ENCODE measurements at regions not wholly inside any gene's neighbourhood (a gene's known extent, or its start where the extent isn't known, plus 50 kb on each side); places are given as distances from the start of the nearest gene placed in this dataset.

- TF ChIP-seq ZFP37 (tag by site-specific recombination; IDR thresholded peaks at IDR 0.05) (peak; percentile 99), ZFP3 (tag by site-specific recombination; IDR thresholded peaks at IDR 0.05; ENCODE audit: low read depth) (no peak), SCRT1 (tag by site-specific recombination; IDR thresholded peaks at IDR 0.05; ENCODE audit: borderline replicate concordance) (peak; percentile 82; the same call in 1 of the 2 replicates), FEZF1 (tag by site-specific recombination; IDR thresholded peaks at IDR 0.05) (peak; percentile 90), KLF17 (tag by site-specific recombination; IDR thresholded peaks at IDR 0.05) (peak; percentile 99), YY2 (tag by site-specific recombination; IDR thresholded peaks at IDR 0.05) (peak; percentile 76), ZNF654 (tag by site-specific recombination; IDR thresholded peaks at IDR 0.05; ENCODE audit: low read depth) (no peak), KLF7 (tag by site-specific recombination; IDR thresholded peaks at IDR 0.05; ENCODE audit: borderline replicate concordance) (no peak), ZNF544 (tag by site-specific recombination; IDR thresholded peaks at IDR 0.05) (no peak), OVOL3 (tag by site-specific recombination; IDR thresholded peaks at IDR 0.05) (peak; percentile 80; the same call in 1 of the 2 replicates), ZNF580 (tag by site-specific recombination; IDR thresholded peaks at IDR 0.05) (peak; percentile 83), ZNF585B (tag by site-specific recombination; IDR thresholded peaks at IDR 0.05) (no peak), ZNF426 (tag by site-specific recombination; IDR thresholded peaks at IDR 0.05) (no peak), PATZ1 (tag by site-specific recombination; IDR thresholded peaks at IDR 0.05) (peak; percentile 95), ZNF423 (tag by site-specific recombination; IDR thresholded peaks at IDR 0.05) (no peak), ZNF366 (tag by site-specific recombination; conservative IDR thresholded peaks at IDR 0.05) (peak; percentile 100), SP2 (tag by site-specific recombination; IDR thresholded peaks at IDR 0.05) (peak; percentile 77), ZBTB48 (tag by site-specific recombination; IDR thresholded peaks at IDR 0.05) (peak; percentile 83), ZNF514 (tag by site-specific recombination; IDR thresholded peaks at IDR 0.05) (no peak), ZNF747 (tag by site-specific recombination; IDR thresholded peaks at IDR 0.05) (no peak), ZBTB26 (tag by site-specific recombination; optimal IDR thresholded peaks at IDR 0.05) (no peak), GLI4 (tag by site-specific recombination; IDR thresholded peaks at IDR 0.05) (no peak), ELK4 (IDR thresholded peaks at IDR 0.05; ENCODE audit: borderline replicate concordance, low read depth, low read length) (no peak), ZNF76 (tag by site-specific recombination; IDR thresholded peaks at IDR 0.05; ENCODE audit: borderline replicate concordance, low read depth) (peak; percentile 79; the same call in 1 of the 2 replicates), ZNF274 (IDR thresholded peaks at IDR 0.05; ENCODE audit: low read length) (no peak), ZNF274 (tag by site-specific recombination; IDR thresholded peaks at IDR 0.05; ENCODE audit: borderline replicate concordance) (no peak), ZNF394 (tag by site-specific recombination; IDR thresholded peaks at IDR 0.05; ENCODE audit: borderline replicate concordance) (peak; percentile 95), ATF2 (tag by site-specific recombination; IDR thresholded peaks at IDR 0.05; ENCODE audit: low read depth) (peak; percentile 90), ZNF223 (tag by site-specific recombination; IDR thresholded peaks at IDR 0.05) (no peak; the same call in 1 of the 2 replicates), ZNF24 (tag by site-specific recombination; IDR thresholded peaks at IDR 0.05) (peak; percentile 100), ZNF624 (tag by site-specific recombination; IDR thresholded peaks at IDR 0.05) (no peak), ZNF266 (tag by site-specific recombination; IDR thresholded peaks at IDR 0.05; ENCODE audit: low read depth) (no peak), IKZF3 (tag by site-specific recombination; IDR thresholded peaks at IDR 0.05) (peak; percentile 81), ZSCAN23 (tag by site-specific recombination; IDR thresholded peaks at IDR 0.05) (peak; percentile 99)
These were observed 90.1 kb upstream of the IRF2BP2 start (continued) for GRCh38 chr1:234699795-234700665.

Measured in HEK293 (cell line).